ENCODE measurements at regions not wholly inside any gene's neighbourhood (a gene's known extent, or its start where the extent isn't known, plus 50 kb on each side); places are given as distances from the start of the nearest gene placed in this dataset.

DNA sequence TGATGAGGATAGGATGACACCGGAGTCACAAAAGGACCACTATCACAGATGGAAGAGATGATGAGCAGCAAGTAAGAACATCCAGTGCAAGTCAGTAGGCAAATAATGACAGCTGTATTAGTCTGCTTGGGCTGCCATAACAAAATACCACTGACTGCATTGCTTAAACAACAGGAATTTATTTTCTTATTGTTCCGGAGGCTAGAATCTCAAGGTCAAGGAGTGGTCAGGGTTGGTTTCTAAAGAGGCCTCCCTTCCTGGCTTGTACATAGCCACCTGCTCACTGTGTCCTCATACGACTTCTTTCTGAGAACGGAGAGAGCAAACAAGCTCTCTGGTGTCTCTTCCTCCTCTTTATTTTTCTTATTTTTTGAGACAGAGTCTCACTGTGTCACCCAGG lies 380.7 kb downstream of the PLOD2 start:
- H3K36me3 ChIP-seq (replicated peaks in 1 of 2; ENCODE audit: control insufficient read depth in 1 of 2, insufficient read depth in 2 of 2, low read length in 2 of 2), result no peaks in the 10 kb centered on the region
- TF ChIP-seq, protein P1, sequence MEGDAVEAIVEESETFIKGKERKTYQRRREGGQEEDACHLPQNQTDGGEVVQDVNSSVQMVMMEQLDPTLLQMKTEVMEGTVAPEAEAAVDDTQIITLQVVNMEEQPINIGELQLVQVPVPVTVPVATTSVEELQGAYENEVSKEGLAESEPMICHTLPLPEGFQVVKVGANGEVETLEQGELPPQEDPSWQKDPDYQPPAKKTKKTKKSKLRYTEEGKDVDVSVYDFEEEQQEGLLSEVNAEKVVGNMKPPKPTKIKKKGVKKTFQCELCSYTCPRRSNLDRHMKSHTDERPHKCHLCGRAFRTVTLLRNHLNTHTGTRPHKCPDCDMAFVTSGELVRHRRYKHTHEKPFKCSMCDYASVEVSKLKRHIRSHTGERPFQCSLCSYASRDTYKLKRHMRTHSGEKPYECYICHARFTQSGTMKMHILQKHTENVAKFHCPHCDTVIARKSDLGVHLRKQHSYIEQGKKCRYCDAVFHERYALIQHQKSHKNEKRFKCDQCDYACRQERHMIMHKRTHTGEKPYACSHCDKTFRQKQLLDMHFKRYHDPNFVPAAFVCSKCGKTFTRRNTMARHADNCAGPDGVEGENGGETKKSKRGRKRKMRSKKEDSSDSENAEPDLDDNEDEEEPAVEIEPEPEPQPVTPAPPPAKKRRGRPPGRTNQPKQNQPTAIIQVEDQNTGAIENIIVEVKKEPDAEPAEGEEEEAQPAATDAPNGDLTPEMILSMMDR (IDR thresholded peaks at IDR 0.05), result no peak
- no peak overlapping the region for H3K9ac ChIP-seq (ENCODE audit: insufficient read depth, low read length, poor library complexity, severe bottlenecking)
- intact Hi-C loops (cut with micrococcal nuclease), result no loop called here
- Mint-ChIP-seq H3K4me3 (no peak overlapping the region), H3K9me3 (no peaks in the 10 kb centered on the region), H3K27ac (no peak overlapping the region), H3K36me3 (no peaks in the 10 kb centered on the region), H3K4me1 (no peaks in the 10 kb centered on the region), H3K27me3 (ENCODE audit: low read depth in 3 of 3) (no peaks in the 10 kb centered on the region)
- H3K4me3 ChIP-seq (replicated peaks in 1 of 3; ENCODE audit: low read depth in 2 of 3, low read length in 3 of 3), result no peak overlapping the region
- no peaks in the 10 kb centered on the region for H3K9me3 ChIP-seq (replicated peaks in 1 of 2; ENCODE audit: control insufficient read depth in 1 of 2, insufficient read depth in 1 of 2, low read length in 2 of 2)
- no peaks in the 10 kb centered on the region for H3K4me1 ChIP-seq (ENCODE audit: control insufficient read depth in 1 of 2, insufficient read depth in 2 of 2, low read length in 2 of 2)
- DNase-seq, result no peak
- H4K20me1 ChIP-seq (ENCODE audit: insufficient read depth, low read length), result no peaks in the 10 kb centered on the region
- no peak overlapping the region for H3K27ac ChIP-seq (ENCODE audit: low read depth in 1 of 2, low read length in 2 of 2)
- H2AFZ ChIP-seq (ENCODE audit: insufficient read depth, low read depth, low read length, poor library complexity, severe bottlenecking), result no peak overlapping the region
- 88% methylated on average over 3 of the region's 4 CpGs for WGBS (ENCODE audit: insufficient coverage)
- no peaks in the 10 kb centered on the region for H3K27me3 ChIP-seq (ENCODE audit: control insufficient read depth in 2 of 2, insufficient read depth in 2 of 2, low read length in 2 of 2)
- no peaks in the 10 kb centered on the region for H3K79me2 ChIP-seq (ENCODE audit: insufficient read depth, low read length)
- H3K4me2 ChIP-seq (replicated peaks; ENCODE audit: extremely low read depth, low read length, poor library complexity, severe bottlenecking), result no peak overlapping the region

DNA sequence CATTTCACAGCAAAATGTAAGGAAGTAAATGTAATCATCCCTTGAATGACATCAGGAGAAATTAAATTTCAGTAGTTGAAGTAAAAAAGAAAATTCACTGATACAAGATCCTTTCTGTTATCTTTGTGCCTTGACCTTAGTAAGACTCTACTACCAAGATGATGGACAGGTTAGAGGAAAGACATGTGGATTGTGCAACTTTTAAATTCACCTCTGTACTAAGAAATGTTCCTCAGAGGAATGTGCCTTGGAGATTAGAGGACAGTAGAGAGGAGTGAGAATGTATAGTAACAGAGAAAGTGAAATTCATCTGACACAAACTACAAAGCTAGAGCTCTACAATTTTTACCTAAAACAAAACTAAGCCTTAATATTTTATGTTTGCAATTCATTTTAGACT lies 375.3 kb downstream of the PLOD2 start:
- Mint-ChIP-seq H3K27ac (no peak overlapping the region), H3K36me3 (no peaks in the 10 kb centered on the region), H3K4me3 (no peak overlapping the region), H3K4me1 (no peaks in the 10 kb centered on the region), H3K9me3 (no peaks in the 10 kb centered on the region), H3K27me3 (ENCODE audit: low read depth in 3 of 3) (no peaks in the 10 kb centered on the region)
- Histone ChIP-seq H3K9ac (ENCODE audit: insufficient read depth, low read length, poor library complexity, severe bottlenecking) (no peak overlapping the region), H3K4me1 (ENCODE audit: control insufficient read depth in 1 of 2, insufficient read depth in 2 of 2, low read length in 2 of 2) (no peaks in the 10 kb centered on the region), H3K79me2 (ENCODE audit: insufficient read depth, low read length) (no peaks in the 10 kb centered on the region), H3K9me3 (replicated peaks in 1 of 2; ENCODE audit: control insufficient read depth in 1 of 2, insufficient read depth in 1 of 2, low read length in 2 of 2) (no peaks in the 10 kb centered on the region), H2AFZ (ENCODE audit: insufficient read depth, low read depth, low read length, poor library complexity, severe bottlenecking) (no peak overlapping the region), H3K27ac (ENCODE audit: low read depth in 1 of 2, low read length in 2 of 2) (no peak overlapping the region), H4K20me1 (ENCODE audit: insufficient read depth, low read length) (no peaks in the 10 kb centered on the region), H3K4me3 (replicated peaks in 1 of 3; ENCODE audit: low read depth in 2 of 3, low read length in 3 of 3) (no peak overlapping the region), H3K27me3 (ENCODE audit: control insufficient read depth in 2 of 2, insufficient read depth in 2 of 2, low read length in 2 of 2) (no peaks in the 10 kb centered on the region), H3K4me2 (replicated peaks; ENCODE audit: extremely low read depth, low read length, poor library complexity, severe bottlenecking) (no peak overlapping the region), H3K36me3 (replicated peaks in 1 of 2; ENCODE audit: control insufficient read depth in 1 of 2, insufficient read depth in 2 of 2, low read length in 2 of 2) (no peaks in the 10 kb centered on the region)
- intact Hi-C loops (cut with micrococcal nuclease), result no loop called here
- DNase-seq, result no peak
- TF ChIP-seq, protein P1 (IDR thresholded peaks at IDR 0.05), result no peak

Measured in CD14-positive monocyte (primary cell).